Peyer's patch (tissue), 4 donors: ENCODE measurements at regions not wholly inside any gene's neighbourhood (a gene's known extent, or its start where the extent isn't known, plus 50 kb on each side); places are given as distances from the start of the nearest gene placed in this dataset.

ENCODE experiments used
- DNase-seq, 3 donors: peaks; one replicate each; pipeline ENCODE4 v3.0.0-alpha.2; 2017 to 2019
- H3K27ac ChIP-seq, 4 donors: fragments of 200-600 bp; sonication (generic); one replicate each; pipeline ENCODE4 v1.5.1; 2016 to 2019
- H3K27me3 ChIP-seq, 2 donors: fragments of 200-600 bp; sonication (generic); one replicate each; pipeline ENCODE4 v1.5.1; 2019
- H3K36me3 ChIP-seq, 3 donors: fragments of 200-600 bp; sonication (generic); one replicate each; pipeline ENCODE4 v1.5.1; 2016 to 2019
- H3K4me1 ChIP-seq, 4 donors: fragments of 200-600 bp; sonication (generic); one replicate each; pipeline ENCODE4 v1.5.1; 2016 to 2019
- H3K4me3 ChIP-seq, 4 donors: fragments of 200-600 bp; sonication (generic); 1 replicate in 3 of 4; 2 replicates in 1 of 4; pipeline ENCODE4 v1.5.1; 2016 to 2019; ENCODE audit warnings: mild to moderate bottlenecking in 1 of 4
- H3K9me3 ChIP-seq, 4 donors: fragments of 200-600 bp; sonication (generic); one replicate each; pipeline ENCODE4 v1.5.1; 2016 to 2019; ENCODE audit warnings: mild to moderate bottlenecking in 1 of 4
- CTCF ChIP-seq, 6 experiments: fragments of 450-650 bp in 4 of 6; fragments of 200-600 bp in 2 of 6; sonication (generic) in 1 of 6; IDR thresholded peaks; one replicate each; pipeline ENCODE4 v1.5.1; 2017 to 2019; ENCODE audit warnings: antibody characterized with exemption in 6 of 6, mild to moderate bottlenecking in 3 of 6, moderate library complexity in 1 of 6
- POLR2A ChIP-seq, 2 donors: fragments of 450-650 bp; IDR thresholded peaks; one replicate each; pipeline ENCODE4 v1.5.1; 2017; ENCODE audit warnings: antibody characterized with exemption in 2 of 2, mild to moderate bottlenecking in 2 of 2, moderate library complexity in 2 of 2

GRCh38 chr2:213202011-213202410, 50.6 kb upstream of the IKZF2 start:
- no peak for DNase-seq
- Histone ChIP-seq H3K27me3 (no peaks in the 10 kb centered on the region), H3K4me1 (no peaks in the 10 kb centered on the region), H3K27ac (no peak overlapping the region), H3K4me3 (no peak overlapping the region), H3K9me3 (no peaks in the 10 kb centered on the region), H3K36me3 (no peaks in the 10 kb centered on the region)
- TF ChIP-seq POLR2A (IDR thresholded peaks at IDR 0.05) = no peak
- no peak for TF ChIP-seq CTCF (IDR thresholded peaks at IDR 0.05)

- no peaks in the 10 kb centered on the region for H3K36me3 ChIP-seq
- no peak overlapping the region for H3K4me3 ChIP-seq
- H3K9me3 ChIP-seq = no peaks in the 10 kb centered on the region
- H3K4me1 ChIP-seq = no peaks in the 10 kb centered on the region
- no peak overlapping the region for H3K27ac ChIP-seq
- TF ChIP-seq CTCF (IDR thresholded peaks at IDR 0.05) (no peak), POLR2A (IDR thresholded peaks at IDR 0.05) (no peak)
- DNase-seq = no peak
- H3K27me3 ChIP-seq = no peaks in the 10 kb centered on the region
Observed at GRCh38 chr2:213205944-213206343, 54.5 kb upstream of the IKZF2 start.

GRCh38 chr2:213213186-213213585, 61.8 kb upstream of the IKZF2 start:
- H3K9me3 ChIP-seq = no peaks in the 10 kb centered on the region
- H3K4me3 ChIP-seq = no peak overlapping the region
- no peaks in the 10 kb centered on the region for H3K36me3 ChIP-seq
- DNase-seq = no peak
- TF ChIP-seq CTCF (IDR thresholded peaks at IDR 0.05) (no peak), POLR2A (IDR thresholded peaks at IDR 0.05) (no peak)
- no peaks in the 10 kb centered on the region for H3K4me1 ChIP-seq
- no peaks in the 10 kb centered on the region for H3K27me3 ChIP-seq
- no peak overlapping the region for H3K27ac ChIP-seq

GRCh38 chr2:213214209-213214608, 62.8 kb upstream of the IKZF2 start:
- no peak for DNase-seq
- Histone ChIP-seq H3K4me3 (no peak overlapping the region), H3K9me3 (no peaks in the 10 kb centered on the region), H3K4me1 (no peaks in the 10 kb centered on the region), H3K27me3 (no peaks in the 10 kb centered on the region), H3K27ac (no peak overlapping the region), H3K36me3 (no peaks in the 10 kb centered on the region)
- TF ChIP-seq CTCF (IDR thresholded peaks at IDR 0.05) (no peak), POLR2A (IDR thresholded peaks at IDR 0.05) (no peak)

- DNase-seq = no peak
- Histone ChIP-seq H3K27ac (no peak overlapping the region), H3K36me3 (no peaks in the 10 kb centered on the region), H3K9me3 (no peaks in the 10 kb centered on the region), H3K27me3 (no peaks in the 10 kb centered on the region), H3K4me1 (no peaks in the 10 kb centered on the region), H3K4me3 (no peak overlapping the region)
- TF ChIP-seq POLR2A (IDR thresholded peaks at IDR 0.05) = no peak
- no peak for TF ChIP-seq CTCF (IDR thresholded peaks at IDR 0.05)
Observed at GRCh38 chr2:213216461-213216860, 65.0 kb upstream of the IKZF2 start.

GRCh38 chr2:213219816-213220215, 64.4 kb upstream of the SPAG16 start:
- no peak overlapping the region for H3K4me3 ChIP-seq
- no peak for DNase-seq
- H3K27ac ChIP-seq = no peak overlapping the region
- H3K9me3 ChIP-seq = no peaks in the 10 kb centered on the region
- no peaks in the 10 kb centered on the region for H3K4me1 ChIP-seq
- no peaks in the 10 kb centered on the region for H3K27me3 ChIP-seq
- TF ChIP-seq POLR2A (IDR thresholded peaks at IDR 0.05) (no peak), CTCF (IDR thresholded peaks at IDR 0.05) (no peak)
- no peaks in the 10 kb centered on the region for H3K36me3 ChIP-seq
